Midbrain (tissue), 1 donor: ENCODE measurements at regions not wholly inside any gene's neighbourhood (a gene's known extent, or its start where the extent isn't known, plus 50 kb on each side); places are given as distances from the start of the nearest gene placed in this dataset.
"Not testable (repeated sequence)": the region's sequence is repeated elsewhere in the genome, so short reads cannot be mapped to it uniquely, and the experiment has no call there.

Source experiments
- DNase-seq: peaks from one replicate; lab custom pipeline; 2025; lab: John Stamatoyannopoulos, UW

GRCh38 chr15:23850666-23851065, 163.6 kb upstream of the NDN start:
- DNase-seq = no peak

DNA sequence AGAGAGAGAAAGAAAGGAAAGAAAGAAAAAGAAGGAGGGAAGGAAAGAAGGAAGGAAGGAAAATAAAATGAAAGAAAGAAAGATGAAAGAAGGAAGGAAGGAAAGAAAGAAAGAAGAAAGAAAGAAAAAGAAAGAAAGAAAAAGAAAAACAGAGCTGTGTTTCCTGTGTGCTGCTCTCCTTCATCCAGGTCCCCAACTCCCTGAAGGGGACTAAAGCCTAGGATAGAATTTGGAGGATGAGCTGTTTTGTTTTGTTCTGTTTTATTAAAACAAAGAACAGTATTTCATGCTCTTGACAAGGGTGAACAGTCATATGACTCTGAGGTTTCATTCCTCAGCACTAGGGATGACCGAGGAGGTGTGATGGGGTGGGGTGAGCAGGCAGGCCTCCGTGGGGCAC, 164.8 kb upstream of the NDN start:
- no peak for DNase-seq

- no peak for DNase-seq
Measured at GRCh38 chr15:23853286-23853685, 166.2 kb upstream of the NDN start.

GRCh38 chr15:23854203-23854911, 167.3 kb upstream of the NDN start:
- no peak for DNase-seq

DNA sequence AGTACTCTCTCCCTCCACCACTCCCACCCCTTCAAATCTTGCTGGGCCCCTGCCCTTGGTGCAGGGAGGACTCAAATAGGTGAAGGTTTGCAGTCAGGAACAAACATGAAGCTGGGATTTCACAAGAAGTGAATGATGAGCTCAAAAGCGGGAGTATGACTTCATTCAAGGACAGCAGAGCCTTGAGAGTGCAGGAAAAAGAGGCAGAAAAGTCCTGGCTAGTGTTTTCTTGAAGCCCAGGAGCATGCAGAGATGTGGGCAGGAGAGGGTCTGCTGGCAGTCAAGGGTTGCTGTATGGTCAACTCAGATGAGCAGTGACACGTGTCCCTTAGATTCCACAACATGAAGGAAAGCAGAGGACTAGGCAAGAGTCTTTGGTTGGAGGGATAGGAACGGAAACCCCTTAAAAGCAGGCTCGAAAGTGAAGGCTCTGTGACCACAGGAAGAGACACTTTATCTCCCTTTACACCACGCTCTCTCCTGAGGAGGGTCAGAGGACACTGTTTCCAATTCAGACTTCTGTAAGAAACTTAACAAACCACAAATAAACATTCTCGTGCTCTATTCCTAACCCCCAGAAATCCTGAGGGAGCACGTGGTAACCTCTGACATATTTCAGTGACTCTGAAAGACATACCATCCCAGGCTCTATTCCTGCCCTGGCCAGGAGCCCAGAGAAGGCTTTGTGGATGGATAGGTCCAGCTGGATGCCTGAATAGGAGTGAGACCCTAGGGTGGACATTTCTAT, 168.0 kb upstream of the NDN start:
- DNase-seq = no peak

DNA sequence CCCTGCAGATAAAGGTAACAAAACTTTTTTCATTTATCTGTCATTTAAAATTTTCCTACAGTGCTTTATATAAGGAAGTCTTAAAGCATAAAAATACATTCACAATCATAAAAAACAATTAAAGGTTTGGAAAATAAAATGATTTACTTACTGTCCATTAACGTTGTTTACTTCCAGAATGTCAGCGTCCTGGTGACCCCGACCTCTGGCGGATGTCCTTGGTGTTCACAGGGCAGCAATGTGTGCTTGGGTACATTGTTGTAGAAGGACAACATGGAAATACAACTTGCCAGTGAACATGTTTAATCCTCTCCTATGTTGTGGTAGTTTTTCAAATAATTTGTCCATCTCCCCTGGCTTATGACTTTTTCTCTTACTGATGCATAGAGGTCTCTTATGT, 168.8 kb upstream of the NDN start:
- no peak for DNase-seq

DNA sequence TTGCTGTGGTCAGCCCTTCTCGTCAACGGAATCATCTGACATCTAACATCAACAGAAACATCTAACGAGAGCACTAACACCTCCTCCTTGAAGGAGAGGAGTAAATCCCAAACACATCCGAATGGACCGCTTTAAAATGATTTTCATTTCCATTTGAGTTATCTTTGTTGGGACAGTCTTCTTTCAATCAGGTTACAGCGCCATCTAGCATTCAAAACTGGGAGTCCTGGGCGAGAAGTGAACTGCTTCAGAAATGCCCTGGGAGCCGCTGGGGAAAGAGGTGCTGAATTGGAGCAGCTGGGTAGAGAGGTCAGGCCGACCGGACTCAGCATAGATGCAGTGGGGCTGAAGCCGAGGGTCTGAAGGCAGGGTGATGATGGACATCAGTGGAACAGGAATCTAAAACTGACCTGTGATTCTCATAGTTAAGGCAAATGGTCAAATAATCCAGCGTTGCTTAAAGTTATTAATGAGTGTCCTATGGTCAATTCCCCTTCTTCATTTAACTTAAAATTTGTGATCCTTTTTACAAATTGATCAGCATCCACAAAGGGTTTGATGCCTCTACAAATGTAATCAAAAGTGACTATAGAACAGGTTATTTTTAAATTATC, 170.0 kb upstream of the NDN start:
- peak; percentile 58 for DNase-seq

- DNase-seq = no peak
Measured at GRCh38 chr15:23859008-23859407, 171.9 kb upstream of the NDN start.

- DNase-seq = no peak
Measured at GRCh38 chr15:23860290-23861245, 173.5 kb upstream of the NDN start.

- peak; percentile 36 for DNase-seq
Measured at GRCh38 chr15:23866832-23867231, 179.7 kb upstream of the NDN start.

- DNase-seq = no peak
Measured at GRCh38 chr15:23869396-23869795, 182.3 kb upstream of the NDN start.

DNA sequence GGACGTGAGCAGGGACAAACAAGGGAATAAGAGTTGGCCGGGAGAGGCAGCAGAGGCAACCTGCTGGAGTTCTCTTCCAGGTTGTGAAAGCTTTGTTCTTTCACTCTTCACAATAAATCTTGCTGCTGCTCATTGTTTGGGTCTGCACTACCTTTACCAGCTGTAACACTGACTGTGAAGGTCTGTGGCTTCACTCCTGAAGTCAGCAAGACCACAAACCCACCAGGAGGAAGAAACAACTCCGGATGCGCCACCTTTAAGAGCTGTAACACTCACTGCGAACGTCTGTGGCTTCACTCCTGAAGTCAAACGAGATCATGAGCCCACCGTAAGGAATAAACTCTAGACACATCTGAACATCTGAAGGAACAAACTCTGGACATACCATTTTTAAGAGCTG, 186.5 kb upstream of the NDN start:
- DNase-seq = not testable (repeated sequence)

DNA sequence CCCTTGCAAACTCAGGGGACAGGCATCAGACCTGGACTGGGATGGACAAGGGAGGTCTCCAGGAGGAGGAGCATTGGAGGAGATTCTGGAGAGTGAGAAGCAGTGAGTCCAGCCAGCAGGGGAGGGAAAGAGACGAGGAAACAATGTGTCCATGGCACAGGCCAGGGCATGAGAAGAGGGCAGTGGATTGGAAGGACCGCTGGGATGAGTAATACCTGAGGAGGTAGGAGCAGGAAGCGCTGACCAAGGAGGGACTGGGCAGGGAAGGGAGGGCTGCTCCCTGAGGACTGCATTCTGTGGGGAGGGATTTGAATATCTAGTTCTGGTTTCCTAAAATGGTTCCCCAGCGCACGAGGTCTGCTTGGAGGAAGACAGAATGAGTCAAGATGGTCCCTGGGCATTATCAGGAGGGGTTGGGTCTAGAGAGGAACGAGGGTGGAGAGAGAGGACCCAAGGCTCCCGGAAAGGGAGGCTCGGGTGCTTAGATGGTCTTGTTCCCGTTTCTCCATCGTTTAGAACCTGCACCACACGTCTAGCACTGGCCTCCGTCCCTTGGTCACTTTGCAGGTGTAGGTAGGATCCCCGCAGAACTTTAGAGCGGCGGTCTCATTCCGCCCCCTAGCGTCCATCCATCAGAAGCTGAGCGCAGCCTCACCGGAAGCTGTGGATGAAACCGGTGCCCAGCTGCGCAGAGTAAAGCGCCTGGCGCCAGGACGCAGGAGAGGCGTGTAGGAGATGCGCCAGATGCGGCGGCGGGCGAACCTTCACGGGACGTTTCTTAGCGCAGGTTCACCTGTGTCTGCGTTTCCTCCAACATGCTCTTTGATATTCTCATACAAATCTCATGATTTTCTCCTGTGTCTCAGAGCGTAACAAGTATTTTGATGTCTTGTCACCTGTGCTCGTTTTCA, 190.7 kb upstream of the NDN start:
- peak; percentile 34 for DNase-seq

DNA sequence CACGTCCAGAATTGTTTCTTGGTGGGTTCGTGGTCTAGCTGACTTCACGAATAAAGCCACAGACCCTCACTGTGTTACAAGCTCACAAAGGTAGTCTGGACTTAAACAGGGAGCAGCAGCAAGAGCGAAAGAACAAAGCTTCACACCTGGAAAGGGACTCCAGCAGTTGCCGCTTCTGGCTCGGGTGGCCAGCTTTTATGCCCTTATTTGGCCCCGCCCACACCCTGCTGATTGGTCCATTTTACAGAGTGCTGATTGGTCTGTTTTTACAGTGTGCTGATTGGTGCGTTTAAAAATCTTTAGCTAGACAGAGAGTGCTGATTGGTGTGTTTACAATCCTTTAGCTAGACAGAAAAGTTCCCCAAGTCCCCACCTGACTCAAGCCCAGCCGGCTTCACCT, 194.2 kb upstream of the NDN start:
- DNase-seq = no peak

GRCh38 chr15:23890218-23890617, 203.1 kb upstream of the NDN start:
- no peak for DNase-seq

DNA sequence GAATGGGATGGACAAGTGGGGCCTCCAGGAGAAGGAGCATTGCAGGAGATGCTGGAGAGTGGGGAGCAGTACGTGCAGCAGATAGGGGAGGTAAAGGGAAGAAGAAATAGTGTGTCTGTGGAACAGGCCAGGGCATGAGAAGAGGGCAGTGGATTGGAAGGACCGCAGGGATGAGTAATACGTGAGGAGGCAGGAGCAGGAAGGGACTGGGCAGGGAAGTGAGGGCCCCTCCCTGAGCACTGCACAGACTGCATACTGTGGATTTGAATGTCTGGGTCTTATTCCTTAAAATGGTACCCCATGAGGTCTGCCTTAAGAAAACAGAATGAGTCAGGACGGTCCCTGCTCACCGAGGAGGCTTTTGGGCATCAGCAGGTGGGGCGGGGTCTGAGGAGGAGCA, 210.0 kb upstream of the NDN start:
- no peak for DNase-seq

DNA sequence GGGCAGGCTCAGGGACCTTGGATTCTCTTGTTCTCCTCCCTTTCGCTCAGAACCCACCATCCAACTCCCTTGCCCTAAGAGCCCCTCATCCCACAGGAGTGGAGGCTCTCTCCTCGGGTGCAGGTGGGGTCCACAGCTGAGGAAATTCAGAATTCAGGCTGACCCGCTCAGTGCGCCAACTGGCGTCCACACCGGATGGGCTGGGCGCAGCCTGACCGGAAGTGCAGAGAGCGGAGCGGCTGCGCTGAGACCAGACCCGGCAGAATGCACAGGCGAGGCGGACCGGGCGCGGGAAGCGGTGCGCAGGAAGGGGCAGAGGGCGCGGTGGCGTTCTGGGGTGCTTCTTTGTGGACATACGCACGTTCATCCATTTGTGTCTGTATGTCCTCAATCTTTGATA, 210.4 kb upstream of the NDN start:
- no peak for DNase-seq

DNA sequence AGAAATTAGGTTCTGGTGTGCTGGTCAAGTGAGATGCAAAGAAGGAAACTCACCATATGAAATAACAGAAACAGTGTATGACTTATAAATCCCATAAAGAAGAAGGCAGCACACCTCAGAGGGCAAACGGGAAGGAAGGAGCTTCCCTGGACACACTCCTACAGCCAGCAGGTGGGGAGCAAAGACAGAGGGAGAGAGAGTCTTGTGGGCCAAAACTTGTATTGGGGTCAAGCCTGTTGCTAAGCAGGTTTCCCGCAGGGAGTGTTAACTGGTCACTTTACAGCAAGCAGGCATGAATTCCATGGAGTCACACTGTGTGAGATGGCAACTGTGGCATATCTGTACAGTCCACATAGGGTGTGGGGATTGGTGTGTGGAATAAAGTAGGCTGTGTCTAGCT, 222.9 kb upstream of the NDN start:
- no peak for DNase-seq

GRCh38 chr15:23912191-23912590, 225.1 kb upstream of the NDN start:
- no peak for DNase-seq

DNA sequence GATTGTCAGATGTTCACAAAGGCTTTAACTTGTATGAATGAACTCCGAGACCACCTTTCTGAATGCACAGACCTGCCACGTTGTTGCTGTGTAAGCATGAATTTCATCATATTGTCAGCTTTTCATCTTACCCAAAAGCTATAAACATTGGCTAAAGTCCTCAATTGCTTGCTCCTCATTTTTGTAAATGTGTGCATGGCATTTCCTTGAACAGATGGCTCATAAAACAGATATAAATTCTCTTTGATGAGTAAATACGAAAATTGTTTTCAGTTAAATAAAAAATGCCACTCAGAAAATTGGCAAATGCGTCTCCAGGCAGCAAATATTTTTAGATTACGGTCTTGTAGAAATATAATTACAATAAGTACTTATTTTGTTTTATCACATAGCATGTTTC, 226.0 kb upstream of the NDN start:
- no peak for DNase-seq

DNA sequence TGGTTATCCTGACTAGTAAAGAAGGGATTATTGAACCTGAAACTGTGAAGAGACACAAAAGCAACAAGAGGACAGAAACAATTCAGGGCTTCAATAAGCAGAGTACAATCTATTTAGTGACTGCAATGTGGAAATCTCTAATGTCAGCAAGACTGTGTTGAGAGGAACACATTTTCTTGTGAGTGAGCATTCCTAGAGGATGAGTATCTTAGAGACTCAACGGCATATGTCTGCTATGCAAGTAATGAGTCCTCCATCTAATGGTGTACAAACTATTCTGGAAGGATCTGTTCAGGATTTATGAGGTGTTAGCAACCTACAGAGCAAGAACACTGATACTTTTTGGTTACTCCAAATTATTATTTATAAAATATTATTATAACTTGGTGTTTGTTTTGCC, 226.5 kb upstream of the NDN start:
- DNase-seq = no peak
